NCI-H187 (cell line): ENCODE measurements at regions not wholly inside any gene's neighbourhood (a gene's known extent, or its start where the extent isn't known, plus 50 kb on each side); places are given as distances from the start of the nearest gene placed in this dataset.
"Not testable (repeated sequence)": the region's sequence is repeated elsewhere in the genome, so short reads cannot be mapped to it uniquely, and the experiment has no call there.

Source experiments
- DNase-seq, 2 experiments: peaks; one replicate each; lab custom pipeline; 2025; lab: John Stamatoyannopoulos, UW

DNA sequence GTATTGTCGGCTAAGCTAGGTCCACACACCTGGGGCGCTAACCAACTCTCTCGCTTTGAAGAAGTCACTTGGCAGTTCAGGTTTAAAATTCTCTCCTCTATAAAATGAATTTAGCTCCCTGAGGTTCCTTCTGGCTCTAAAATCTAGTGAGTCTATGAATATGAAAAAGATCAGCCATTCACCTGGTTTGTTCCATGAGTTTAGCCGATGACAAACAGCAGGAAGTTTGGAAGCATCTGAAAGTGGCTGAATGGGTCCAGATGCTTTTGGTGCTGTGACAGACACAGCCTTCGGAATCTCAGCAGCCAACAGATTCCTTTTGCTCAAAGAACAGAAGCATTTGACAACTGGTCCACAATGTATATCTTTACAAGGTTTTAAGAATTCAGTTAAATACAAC lies 73.4 kb upstream of the FOXN3 start:
- DNase-seq = no peak

GRCh38 chr14:89489761-89490437 lies 72.9 kb upstream of the FOXN3 start:
- no peak for DNase-seq

DNA sequence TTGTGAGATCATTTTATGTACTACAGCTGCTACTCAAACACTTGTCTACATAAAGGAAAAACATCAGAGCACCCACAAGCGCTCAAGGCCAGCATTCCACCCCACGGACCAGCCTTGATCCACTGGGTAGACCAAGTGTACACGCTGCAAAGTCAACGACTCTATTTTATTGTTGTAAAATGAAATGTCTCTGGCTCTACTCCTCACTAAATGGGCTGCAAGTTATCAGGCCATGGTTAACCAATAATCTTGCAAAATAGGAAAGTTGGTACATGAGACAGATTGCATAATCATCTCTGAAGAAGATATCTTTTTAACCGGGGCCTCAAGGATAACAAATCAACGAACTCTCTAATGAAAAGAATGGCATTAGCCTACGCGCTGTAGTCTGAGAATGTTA lies 69.9 kb upstream of the FOXN3 start:
- DNase-seq = no peak

GRCh38 chr14:89486505-89486904 lies 69.5 kb upstream of the FOXN3 start:
- DNase-seq = no peak

DNA sequence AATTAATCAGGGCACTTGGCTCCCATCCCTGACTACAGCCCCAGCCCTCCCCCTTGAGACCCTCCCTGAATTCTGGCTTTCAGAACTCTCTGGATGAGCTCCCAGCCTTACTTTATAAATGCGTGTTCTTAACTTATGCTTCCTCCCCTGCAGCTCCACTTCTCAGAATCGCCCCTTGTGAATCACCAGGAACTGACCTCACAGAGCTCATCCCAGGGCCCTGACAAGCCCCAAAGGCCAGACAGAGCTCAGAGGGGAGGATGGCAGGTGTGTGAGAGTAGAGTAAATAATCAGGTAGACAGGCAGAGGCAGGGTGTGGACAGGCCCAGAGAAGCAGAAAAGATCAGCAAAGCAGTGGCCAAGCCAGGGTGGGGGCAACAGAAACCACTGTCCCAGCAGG lies 68.2 kb upstream of the FOXN3 start:
- no peak for DNase-seq

DNA sequence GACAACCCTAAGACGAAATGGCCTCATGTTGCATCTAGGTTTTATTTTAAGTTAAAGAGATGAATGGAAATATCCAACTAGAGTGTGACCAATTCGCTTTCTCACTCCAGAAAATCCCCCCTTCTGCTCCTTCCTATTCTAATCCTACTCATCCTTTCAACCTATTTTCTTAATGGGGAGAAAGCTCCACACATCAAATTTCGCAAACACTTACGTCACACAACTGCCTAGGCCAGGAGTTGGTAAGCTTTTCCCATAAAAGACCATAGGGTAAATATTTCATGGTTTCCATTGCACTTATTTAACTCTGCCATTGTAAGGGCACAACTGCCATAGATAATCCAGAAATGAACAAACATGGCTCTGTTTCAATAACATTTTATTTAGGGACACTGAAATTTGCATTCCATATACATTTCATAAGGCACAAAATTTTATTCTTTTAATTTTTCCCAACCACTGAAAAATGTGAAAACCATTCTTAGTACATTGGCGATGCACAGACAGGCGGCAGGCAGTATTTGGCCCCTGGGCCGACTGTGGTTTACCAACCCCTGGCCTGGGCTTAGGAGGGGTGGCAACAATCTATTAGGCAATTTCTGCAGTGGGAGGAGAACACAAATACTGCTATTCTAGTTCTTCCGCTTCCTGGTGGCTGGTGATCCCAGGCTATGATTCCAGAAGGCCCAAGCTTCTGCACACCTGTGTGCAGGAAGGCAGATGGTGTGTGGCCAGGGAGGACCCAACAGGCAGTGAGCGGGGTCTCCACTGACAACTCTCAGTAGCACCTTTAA lies 67.2 kb upstream of the FOXN3 start:
- no peak for DNase-seq

GRCh38 chr14:89481196-89481595 lies 64.2 kb upstream of the FOXN3 start:
- no peak for DNase-seq

- DNase-seq = no peak
These were observed 63.2 kb upstream of the FOXN3 start for GRCh38 chr14:89480278-89480677.

GRCh38 chr14:89479802-89480201 lies 62.8 kb upstream of the FOXN3 start:
- no peak for DNase-seq

DNA sequence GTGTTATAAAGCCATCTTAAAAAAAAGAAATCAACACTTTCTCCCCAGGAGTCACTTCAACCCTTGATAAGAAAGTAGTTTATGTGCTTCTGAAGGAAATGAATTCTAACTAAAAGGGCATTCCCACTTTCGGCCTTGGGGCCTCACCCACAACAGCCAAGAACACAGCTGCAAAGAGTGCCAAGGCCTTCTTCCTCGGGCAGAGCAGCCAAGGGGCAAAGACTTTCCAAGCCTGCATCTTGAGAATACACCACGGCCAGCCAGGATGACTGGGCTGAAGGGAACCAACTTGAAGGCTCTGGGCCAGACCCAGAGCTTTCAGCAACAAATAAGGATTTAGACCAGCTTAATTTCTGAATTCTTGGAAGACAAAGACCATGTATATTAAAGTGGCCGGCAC lies 60.4 kb upstream of the FOXN3 start:
- DNase-seq = no peak

- DNase-seq = no peak
These were observed 59.4 kb upstream of the FOXN3 start for GRCh38 chr14:89476354-89476896.

- no peak for DNase-seq
These were observed 57.4 kb upstream of the FOXN3 start for GRCh38 chr14:89474464-89474863.

DNA sequence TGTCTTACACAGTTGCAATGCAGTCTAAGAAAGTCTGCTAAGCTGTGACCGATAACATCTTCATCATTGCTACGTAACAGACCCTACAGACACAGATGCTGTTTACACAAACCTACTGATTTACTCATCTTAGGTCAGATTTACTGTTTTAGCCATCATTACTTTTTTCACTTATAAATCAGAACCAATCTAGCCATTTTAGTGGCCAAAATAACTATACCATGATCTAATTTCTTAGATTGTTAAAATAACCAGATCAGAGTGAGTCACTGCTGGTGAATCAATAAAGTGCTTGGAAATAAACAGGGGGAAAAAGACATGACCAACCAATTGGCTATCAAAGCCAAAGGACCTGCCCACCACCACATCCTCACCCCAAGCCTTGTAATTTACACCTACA lies 57.0 kb upstream of the FOXN3 start:
- no peak for DNase-seq

DNA sequence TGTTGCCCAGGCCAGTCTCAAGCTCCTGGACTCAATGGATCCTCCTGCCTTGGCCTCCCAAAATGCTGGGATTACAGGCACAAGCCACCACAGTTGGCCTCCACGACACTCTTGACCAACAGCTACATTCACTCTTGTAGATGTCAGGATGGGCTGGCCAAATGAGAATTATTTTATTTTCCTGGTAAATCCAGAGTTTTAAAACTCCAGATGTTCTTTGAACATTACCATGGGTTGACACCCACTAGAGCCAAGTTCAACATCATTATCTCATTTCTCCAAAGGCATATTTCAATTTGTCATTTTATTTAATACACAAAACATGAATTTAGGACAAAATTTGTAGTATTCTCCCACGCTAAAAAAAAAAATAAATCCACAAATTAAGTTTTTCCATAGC lies 56.5 kb upstream of the FOXN3 start:
- no peak for DNase-seq

GRCh38 chr14:89470401-89470800 lies 53.4 kb upstream of the FOXN3 start:
- DNase-seq = no peak

- DNase-seq = no peak
These were observed 52.5 kb upstream of the FOXN3 start for GRCh38 chr14:89469210-89470198.

DNA sequence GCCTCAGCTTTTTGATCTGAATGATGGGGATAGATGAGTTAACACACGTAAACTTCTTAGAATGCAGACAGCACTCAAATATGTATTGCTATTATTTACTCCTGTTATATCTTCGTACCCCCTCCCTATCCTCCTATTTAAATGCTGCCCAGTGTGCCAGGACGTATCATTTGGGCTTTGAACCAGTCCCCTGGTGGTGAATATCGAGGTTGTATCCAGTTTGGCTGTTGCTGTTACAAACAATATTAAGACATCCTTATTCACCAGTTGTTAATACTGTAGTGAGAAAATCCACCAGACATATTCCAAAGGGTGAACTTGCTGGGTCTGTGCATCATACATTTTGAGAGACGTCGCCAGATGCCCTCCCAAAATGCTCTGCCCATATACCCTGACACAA lies 51.5 kb upstream of the FOXN3 start:
- no peak for DNase-seq

GRCh38 chr14:89468030-89468429 lies 51.0 kb upstream of the FOXN3 start:
- DNase-seq = not testable (repeated sequence)

DNA sequence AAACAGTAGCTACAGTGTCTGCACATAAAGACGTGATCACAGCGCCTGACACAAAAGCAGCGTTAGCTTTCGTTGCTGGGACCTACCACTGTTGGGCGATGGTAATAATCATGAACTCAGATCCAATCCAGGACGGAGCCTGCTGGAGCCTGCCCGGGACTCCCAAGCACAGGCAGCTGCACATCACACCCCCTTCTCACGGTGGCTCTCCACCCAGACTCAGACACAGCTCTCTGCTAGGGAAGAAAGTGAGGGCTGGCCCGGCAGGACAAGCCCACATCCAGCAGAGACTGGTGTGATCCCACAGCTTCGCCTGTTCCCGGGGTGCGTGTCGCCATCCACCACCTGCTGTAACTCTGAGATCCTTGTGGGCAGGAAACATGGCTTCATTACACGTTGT lies 49.9 kb upstream of the FOXN3 start:
- DNase-seq = no peak
